GM19351 (cell line): ENCODE measurements at regions not wholly inside any gene's neighbourhood (a gene's known extent, or its start where the extent isn't known, plus 50 kb on each side); places are given as distances from the start of the nearest gene placed in this dataset.
"Not testable (repeated sequence)": the region's sequence is repeated elsewhere in the genome, so short reads cannot be mapped to it uniquely, and the experiment has no call there.

Experiments
- ATAC-seq: cut with Tn5 transposase; IDR thresholded peaks from one replicate; pipeline ENCODE4 v1.9.1; 2021; ENCODE audit warnings: mild to moderate bottlenecking, moderate library complexity; ENCODE audit not compliant: unreplicated experiment

GRCh38 chr19:14328406-14328805, 52.8 kb upstream of the ADGRE5 start:
- no peak for ATAC-seq

GRCh38 chr19:14327061-14327460, 54.2 kb upstream of the ADGRE5 start:
- ATAC-seq = not testable (repeated sequence)

GRCh38 chr19:14325863-14326262, 55.4 kb upstream of the ADGRE5 start:
- ATAC-seq = no peak

GRCh38 chr19:14325134-14325533, 56.1 kb upstream of the ADGRE5 start:
- no peak for ATAC-seq

GRCh38 chr19:14322889-14323463, 58.3 kb upstream of the ADGRE5 start:
- ATAC-seq = no peak

GRCh38 chr19:14320253-14320652, 61.0 kb upstream of the ADGRE5 start:
- ATAC-seq = no peak

GRCh38 chr19:14319720-14320119, 61.5 kb upstream of the ADGRE5 start:
- ATAC-seq = not testable (repeated sequence)

- no peak for ATAC-seq
Observed at GRCh38 chr19:14318873-14319272, 62.4 kb upstream of the ADGRE5 start.

- ATAC-seq = no peak
Observed at GRCh38 chr19:14317157-14317556, 64.1 kb upstream of the ADGRE5 start.

- ATAC-seq = no peak
Observed at GRCh38 chr19:14315433-14315832, 65.8 kb upstream of the ADGRE5 start.

- ATAC-seq = no peak
Observed at GRCh38 chr19:14310055-14310454, 71.2 kb upstream of the ADGRE5 start.

- no peak for ATAC-seq
Observed at GRCh38 chr19:14305706-14306105, 75.5 kb upstream of the ADGRE5 start.

- no peak for ATAC-seq
Observed at GRCh38 chr19:14301150-14301549, 80.1 kb upstream of the ADGRE5 start.

GRCh38 chr19:14300303-14300702, 80.9 kb upstream of the ADGRE5 start:
- no peak for ATAC-seq

GRCh38 chr19:14299224-14299827, 81.9 kb upstream of the ADGRE5 start:
- ATAC-seq = not testable (repeated sequence)

GRCh38 chr19:14297883-14298576, 83.2 kb upstream of the ADGRE5 start:
- ATAC-seq = not testable (repeated sequence)

- not testable (repeated sequence) for ATAC-seq
Observed at GRCh38 chr19:14294974-14295373, 86.3 kb upstream of the ADGRE5 start.

- ATAC-seq = not testable (repeated sequence)
Observed at GRCh38 chr19:14293816-14294170, 87.5 kb upstream of the ADGRE5 start.

GRCh38 chr19:14293101-14293815, 87.3 kb upstream of the ADGRL1 start:
- not testable (repeated sequence) for ATAC-seq

- not testable (repeated sequence) for ATAC-seq
Observed at GRCh38 chr19:14289810-14290209, 83.8 kb upstream of the ADGRL1 start.

GRCh38 chr19:14287837-14288236, 81.9 kb upstream of the ADGRL1 start:
- not testable (repeated sequence) for ATAC-seq

- ATAC-seq = not testable (repeated sequence)
Observed at GRCh38 chr19:14286594-14286993, 80.6 kb upstream of the ADGRL1 start.
